B cell (primary cell): ENCODE measurements at regions not wholly inside any gene's neighbourhood (a gene's known extent, or its start where the extent isn't known, plus 50 kb on each side); places are given as distances from the start of the nearest gene placed in this dataset.

Experiments used
- ATAC-seq: fragments of 200-7000 bp; cut with Tn5 transposase; one replicate; pipeline ENCODE4 v1.10.0; 2021; ENCODE audit warnings: low read depth, mild to moderate bottlenecking, moderate number of reproducible peaks, moderate library complexity
- CTCF ChIA-PET: fragments of 350-600 bp; sonication (Branson Sonifier 250); formaldehyde crosslinking; loops from one replicate; lab custom pipeline; 2021; ENCODE audit warnings: antibody characterized with exemption, inconsistent platforms; lab: Charles Lee
- POLR2A ChIA-PET: fragments of 350-600 bp; sonication (Branson Sonifier 250); formaldehyde crosslinking; loops from one replicate; lab custom pipeline; 2021; ENCODE audit warnings: antibody characterized with exemption; lab: Charles Lee
- DNase-seq: peaks from one replicate; pipeline ENCODE4 v3.0.0; 2013
- H2AFZ ChIP-seq: 2 replicates; pipeline ENCODE4 v1.6.1; 2012; ENCODE audit warnings: mild to moderate bottlenecking, low read depth, low read length; ENCODE audit not compliant: insufficient read depth, poor library complexity, severe bottlenecking
- H3K27ac ChIP-seq, 2 donors: 1 replicate in 1 of 2; 2 replicates in 1 of 2; pipeline ENCODE4 v1.5.1; 2012 to 2013; ENCODE audit warnings: low read length in 2 of 2, mild to moderate bottlenecking in 2 of 2, moderate library complexity in 1 of 2
- H3K27me3 ChIP-seq, 4 experiments: fragments of 200-600 bp in 1 of 4; sonication (generic) in 1 of 4; replicated peaks in 1 of 4; 1 replicate in 2 of 4; 2 replicates in 2 of 4; pipeline versions ENCODE4 v1.6.1 to v1.7.0; 2013 to 2016; ENCODE audit warnings: low read length in 3 of 4, mild to moderate bottlenecking in 2 of 4, mixed read lengths in 1 of 4, moderate library complexity in 1 of 4; ENCODE audit not compliant: insufficient read depth in 4 of 4, control insufficient read depth in 3 of 4; ENCODE audit errors: control extremely low read depth in 1 of 4
- H3K36me3 ChIP-seq, 2 experiments: replicated peaks in 1 of 2; 1 replicate in 1 of 2; 2 replicates in 1 of 2; pipeline versions ENCODE4 v1.6.1 to v1.7.1; 2013; ENCODE audit warnings: low read length in 1 of 2; ENCODE audit not compliant: insufficient read depth in 2 of 2, control insufficient read depth in 1 of 2; ENCODE audit errors: control extremely low read depth in 1 of 2, extremely low read depth in 1 of 2
- H3K4me1 ChIP-seq, 2 donors: fragments of 200-600 bp in 1 of 2; sonication (generic) in 1 of 2; 1 replicate in 1 of 2; 2 replicates in 1 of 2; pipeline versions ENCODE4 v1.5.1 to v1.6.1; 2013 to 2017; ENCODE audit warnings: low read length in 2 of 2; ENCODE audit not compliant: control insufficient read depth in 2 of 2, insufficient read depth in 2 of 2
- H3K4me2 ChIP-seq: replicated peaks from 2 replicates; pipeline ENCODE3; 2012; ENCODE audit warnings: mild to moderate bottlenecking, low read depth, low read length; ENCODE audit not compliant: poor library complexity, severe bottlenecking
- H3K4me3 ChIP-seq, 5 experiments: fragments of 200-600 bp in 1 of 5; sonication (generic) in 1 of 5; 1 replicate in 3 of 5; 2 replicates in 2 of 5; pipeline versions ENCODE4 v1.5.1 to v1.7.0; 2011 to 2016; ENCODE audit warnings: low read length in 4 of 5, mild to moderate bottlenecking in 4 of 5, low read depth in 2 of 5, control low read depth in 1 of 5, moderate library complexity in 1 of 5; ENCODE audit not compliant: insufficient read depth in 1 of 5; ENCODE audit errors: control extremely low read depth in 1 of 5, extremely low read depth in 1 of 5
- H3K79me2 ChIP-seq: fragments of 200-600 bp; sonication (generic); one replicate; pipeline ENCODE4 v1.6.0; 2016; ENCODE audit warnings: low read length; ENCODE audit not compliant: control insufficient read depth, insufficient read depth
- H3K9ac ChIP-seq: fragments of 200-600 bp; sonication (generic); 2 replicates; pipeline ENCODE4 v1.6.1; 2017; ENCODE audit warnings: mild to moderate bottlenecking, low read length, moderate library complexity
- H3K9me3 ChIP-seq, 3 donors: one replicate each; pipeline versions ENCODE4 v1.6.1 to v1.7.1; 2013; ENCODE audit warnings: low read length in 2 of 3; ENCODE audit not compliant: control insufficient read depth in 2 of 3, insufficient read depth in 1 of 3; ENCODE audit errors: control extremely low read depth in 1 of 3
- H4K20me1 ChIP-seq: 2 replicates; pipeline ENCODE4 v1.6.0; 2012; ENCODE audit warnings: mild to moderate bottlenecking, low read length; ENCODE audit not compliant: insufficient read depth, control insufficient read depth, poor library complexity, severe bottlenecking
- H3K27ac Mint-ChIP-seq: one replicate; pipeline ENCODE4 v1.8.0; 2021; ENCODE audit warnings: mixed read lengths
- H3K27me3 Mint-ChIP-seq: one replicate; pipeline ENCODE4 v1.8.0; 2021; ENCODE audit warnings: mixed read lengths
- H3K4me1 Mint-ChIP-seq: one replicate; pipeline ENCODE4 v1.8.0; 2021; ENCODE audit warnings: mixed read lengths
- H3K4me3 Mint-ChIP-seq: one replicate; pipeline ENCODE4 v1.8.0; 2021; ENCODE audit warnings: mixed read lengths
- H3K9me3 Mint-ChIP-seq: one replicate; pipeline ENCODE4 v1.8.0; 2022; ENCODE audit warnings: mixed read lengths; ENCODE audit not compliant: insufficient read depth
- CTCF ChIP-seq: fragments of 200-600 bp; IDR thresholded peaks from one replicate; pipeline ENCODE4 v1.8.0; 2022; ENCODE audit warnings: antibody characterized with exemption, mild to moderate bottlenecking
- EZH2 ChIP-seq: IDR thresholded peaks from 2 replicates; pipeline ENCODE4 v1.6.1; 2012; ENCODE audit warnings: borderline replicate concordance, low read depth, mild to moderate bottlenecking, moderate library complexity, low read length; ENCODE audit not compliant: insufficient read depth, poor library complexity, severe bottlenecking
- WGBS: methylation state at CpG from one replicate; pipeline ENCODE4 v1.1.5; 2013; ENCODE audit warnings: missing lambda C conversion rate; ENCODE audit not compliant: insufficient coverage; 5-methylcytosine and 5-hydroxymethylcytosine counted together
- intact Hi-C: fragments of 100-400 bp; cut with micrococcal nuclease; formaldehyde crosslinking; loops from one replicate; pipeline ENCODE4 v1.10.0; 2022

- H3K27ac Mint-ChIP-seq, result no peak overlapping the region
- no peaks in the 10 kb centered on the region for H3K36me3 ChIP-seq
- H3K4me1 Mint-ChIP-seq, result no peaks in the 10 kb centered on the region
- no peak overlapping the region for H2AFZ ChIP-seq
- CTCF ChIA-PET, result no interaction called here
- H3K79me2 ChIP-seq, result no peaks in the 10 kb centered on the region
- peaks cover 2% of the 10 kb centered on the region for H3K27me3 Mint-ChIP-seq
- H3K9me3 Mint-ChIP-seq, result peaks cover 8% of the 10 kb centered on the region
- H3K4me2 ChIP-seq, result no peak overlapping the region
- intact Hi-C loops, result no loop called here
- H3K4me3 Mint-ChIP-seq, result no peak overlapping the region
- H3K9me3 ChIP-seq, result peaks cover 0 to 5% (median 1%) of the 10 kb centered on the region in 3 donors
- DNase-seq (no peak), ATAC-seq (no peak)
- H3K9ac ChIP-seq, result no peak overlapping the region
- TF ChIP-seq EZH2 (no peak), CTCF (no peak)
- WGBS, result 81% methylated on average over 7 of the region's 7 CpGs
- H3K27ac ChIP-seq, result no peak overlapping the region
- no peaks in the 10 kb centered on the region for H3K4me1 ChIP-seq
- H4K20me1 ChIP-seq, result no peaks in the 10 kb centered on the region
- H3K4me3 ChIP-seq, result no peak overlapping the region
- POLR2A ChIA-PET, result no interaction called here
- no peaks in the 10 kb centered on the region for H3K27me3 ChIP-seq
These were observed 138.5 kb upstream of the SLC35G4 start for GRCh38 chr18:11470941-11471340.

- Mint-ChIP-seq H3K27me3 (peaks cover 5% of the 10 kb centered on the region), H3K27ac (no peak overlapping the region), H3K4me3 (no peak overlapping the region), H3K9me3 (peaks cover under 1% of the 10 kb centered on the region), H3K4me1 (no peaks in the 10 kb centered on the region)
- Histone ChIP-seq H3K27me3 (no peaks in the 10 kb centered on the region), H3K27ac (no peak overlapping the region), H3K9me3 (peaks cover 0 to 5% (median 0%) of the 10 kb centered on the region in 3 donors), H3K4me1 (no peaks in the 10 kb centered on the region), H3K79me2 (no peaks in the 10 kb centered on the region), H3K4me2 (no peak overlapping the region), H3K36me3 (no peaks in the 10 kb centered on the region), H3K9ac (no peak overlapping the region), H3K4me3 (no peak overlapping the region), H4K20me1 (no peaks in the 10 kb centered on the region), H2AFZ (no peak overlapping the region)
- ChIA-PET CTCF (no interaction called here), POLR2A (no interaction called here)
- intact Hi-C loops, result no loop called here
- 56% methylated on average over 2 of the region's 2 CpGs for WGBS
- DNase-seq, result no peak
- no peak for ATAC-seq
- TF ChIP-seq EZH2 (no peak), CTCF (no peak)
These were observed 140.8 kb upstream of the SLC35G4 start for GRCh38 chr18:11468617-11469016.
